HepG2 (cell line): ENCODE measurements at regions not wholly inside any gene's neighbourhood (a gene's known extent, or its start where the extent isn't known, plus 50 kb on each side); places are given as distances from the start of the nearest gene placed in this dataset.

Experiments used
- CEBPB ChIP-seq: IDR thresholded peaks from 2 replicates; pipeline ENCODE4 v1.6.1; 2011; ENCODE audit warnings: low read depth, low read length, improper control_type of control experiment, borderline replicate concordance
- NFRKB ChIP-seq: fragments of 450-650 bp; IDR thresholded peaks from 2 replicates; pipeline ENCODE4 v1.6.1; 2017
- PLSCR1 ChIP-seq: sonication (generic); formaldehyde crosslinking; IDR thresholded peaks from 2 replicates; pipeline ENCODE4 v1.5.0; 2020; ENCODE audit warnings: missing genetic modification reagents, mild to moderate bottlenecking, borderline replicate concordance
- STAT5B ChIP-seq: sonication (generic); formaldehyde crosslinking; IDR thresholded peaks from 2 replicates; pipeline ENCODE4 v1.4.0; 2020; ENCODE audit warnings: missing genetic modification reagents
- TBL1XR1 ChIP-seq: fragments of 150-350 bp; IDR thresholded peaks from 2 replicates; pipeline ENCODE4 v1.6.1; 2014; ENCODE audit warnings: borderline replicate concordance, low read length; ENCODE audit not compliant: partially characterized antibody
- THRA ChIP-seq: sonication (generic); formaldehyde crosslinking; IDR thresholded peaks from 2 replicates; pipeline ENCODE4 v1.4.0; 2020; ENCODE audit warnings: missing genetic modification reagents, borderline replicate concordance
- ZNF280D ChIP-seq: sonication (generic); formaldehyde crosslinking; IDR thresholded peaks from 2 replicates; pipeline ENCODE4 v1.5.1; 2020; ENCODE audit warnings: mild to moderate bottlenecking, missing genetic modification reagents
- ZNF549 ChIP-seq: sonication (generic); formaldehyde crosslinking; IDR thresholded peaks from 2 replicates; pipeline ENCODE4 v1.5.0; 2020; ENCODE audit warnings: missing genetic modification reagents
- ZNF709 ChIP-seq: sonication (generic); formaldehyde crosslinking; IDR thresholded peaks from 2 replicates; pipeline ENCODE4 v1.5.0; 2020; ENCODE audit warnings: mild to moderate bottlenecking, missing genetic modification reagents

- TF ChIP-seq ZNF280D (CRISPR knock-in tag) (no peak), TBL1XR1 (no peak), STAT5B (CRISPR knock-in tag) (no peak), PLSCR1 (CRISPR knock-in tag) (no peak), THRA (CRISPR knock-in tag) (peak; percentile 17; the same call in 1 of the 2 replicates), CEBPB (peak; percentile 6; the same call in 1 of the 2 replicates), NFRKB (no peak), ZNF549 (CRISPR knock-in tag) (no peak), ZNF709 (CRISPR knock-in tag) (no peak)
These were observed 64.8 kb downstream of the FAM50B start (continued) for GRCh38 chr6:3913958-3914337.
